ENCODE measurements at regions not wholly inside any gene's neighbourhood (a gene's known extent, or its start where the extent isn't known, plus 50 kb on each side); places are given as distances from the start of the nearest gene placed in this dataset.
"Not testable (repeated sequence)": the region's sequence is repeated elsewhere in the genome, so short reads cannot be mapped to it uniquely, and the experiment has no call there.

GRCh38 chr18:75844146-75844545 lies 416.6 kb upstream of the SMIM21 start:
- no peak overlapping the region for H3K4me3 ChIP-seq (ENCODE audit: low read depth, low read length)
- no peak for TF ChIP-seq CTCF (IDR thresholded peaks at IDR 0.05; ENCODE audit: borderline replicate concordance, insufficient read depth, low read depth, low read length)

- no peak overlapping the region for H3K4me3 ChIP-seq (ENCODE audit: low read depth, low read length)
- TF ChIP-seq CTCF (IDR thresholded peaks at IDR 0.05; ENCODE audit: borderline replicate concordance, insufficient read depth, low read depth, low read length): no peak
Observed at GRCh38 chr18:75840131-75840530, 412.6 kb upstream of the SMIM21 start.

GRCh38 chr18:75839686-75840085 lies 412.2 kb upstream of the SMIM21 start:
- not testable (repeated sequence) for H3K4me3 ChIP-seq (ENCODE audit: low read depth, low read length)

GRCh38 chr18:75839041-75839440 lies 411.5 kb upstream of the SMIM21 start:
- H3K4me3 ChIP-seq (ENCODE audit: low read depth, low read length): no peak overlapping the region
- no peak for TF ChIP-seq CTCF (IDR thresholded peaks at IDR 0.05; ENCODE audit: borderline replicate concordance, insufficient read depth, low read depth, low read length)

- TF ChIP-seq CTCF (IDR thresholded peaks at IDR 0.05; ENCODE audit: borderline replicate concordance, insufficient read depth, low read depth, low read length): no peak
- H3K4me3 ChIP-seq (ENCODE audit: low read depth, low read length): no peak overlapping the region
Observed at GRCh38 chr18:75837316-75837715, 409.8 kb upstream of the SMIM21 start.

- no peak for TF ChIP-seq CTCF (IDR thresholded peaks at IDR 0.05; ENCODE audit: borderline replicate concordance, insufficient read depth, low read depth, low read length)
- H3K4me3 ChIP-seq (ENCODE audit: low read depth, low read length): no peak overlapping the region
Observed at GRCh38 chr18:75836516-75836915, 409.0 kb upstream of the SMIM21 start.

GRCh38 chr18:75831960-75832359 lies 404.5 kb upstream of the SMIM21 start:
- no peak overlapping the region for H3K4me3 ChIP-seq (ENCODE audit: low read depth, low read length)
- no peak for TF ChIP-seq CTCF (IDR thresholded peaks at IDR 0.05; ENCODE audit: borderline replicate concordance, insufficient read depth, low read depth, low read length)

GRCh38 chr18:75830828-75831227 lies 403.3 kb upstream of the SMIM21 start:
- no peak overlapping the region for H3K4me3 ChIP-seq (ENCODE audit: low read depth, low read length)
- no peak for TF ChIP-seq CTCF (IDR thresholded peaks at IDR 0.05; ENCODE audit: borderline replicate concordance, insufficient read depth, low read depth, low read length)

Data from GM12875 (cell line).